ENCODE measurements at regions not wholly inside any gene's neighbourhood (a gene's known extent, or its start where the extent isn't known, plus 50 kb on each side); places are given as distances from the start of the nearest gene placed in this dataset.

DNA sequence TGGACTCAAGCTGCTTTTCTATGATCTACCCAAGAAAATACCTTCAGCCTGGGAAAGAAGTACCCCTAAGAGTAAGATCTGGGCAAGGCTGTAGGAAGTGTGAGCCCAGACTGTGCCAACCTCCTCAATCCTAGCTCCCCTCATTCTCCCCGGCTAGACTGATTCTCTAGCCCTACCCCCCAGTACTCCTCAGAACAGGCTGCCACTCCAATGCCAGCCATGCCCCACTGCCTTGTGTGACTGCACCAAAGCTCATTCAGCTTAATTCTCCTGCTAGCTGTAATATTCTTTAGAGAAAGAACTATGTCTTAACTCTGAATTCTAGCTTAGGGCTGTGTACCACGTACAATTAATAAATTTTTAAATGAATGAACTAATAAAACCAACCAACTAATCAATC is 92.6 kb upstream of the AKIP1 start:
- intact Hi-C loops (cut with DNase I), result loop anchor here in 1 of 2 donors (10.0 kb wide), 1 partner anchor 146 kb away; the partner anchor contains the start of gene TMEM9B
- DNase-seq (no peak), ATAC-seq (no peak)
- Histone ChIP-seq H3K9me3 (no peaks in the 10 kb centered on the region), H3K4me1 (peaks cover 4% of the 10 kb centered on the region), H3K27me3 (ENCODE audit: insufficient read depth in 3 of 3, low read length in 2 of 3) (no peaks in the 10 kb centered on the region), H3K4me3 (no peak overlapping the region), H3K36me3 (ENCODE audit: insufficient read depth in 1 of 2, low read depth in 1 of 2) (no peaks in the 10 kb centered on the region), H3K27ac (no peak overlapping the region)
- TF ChIP-seq, protein P1, sequence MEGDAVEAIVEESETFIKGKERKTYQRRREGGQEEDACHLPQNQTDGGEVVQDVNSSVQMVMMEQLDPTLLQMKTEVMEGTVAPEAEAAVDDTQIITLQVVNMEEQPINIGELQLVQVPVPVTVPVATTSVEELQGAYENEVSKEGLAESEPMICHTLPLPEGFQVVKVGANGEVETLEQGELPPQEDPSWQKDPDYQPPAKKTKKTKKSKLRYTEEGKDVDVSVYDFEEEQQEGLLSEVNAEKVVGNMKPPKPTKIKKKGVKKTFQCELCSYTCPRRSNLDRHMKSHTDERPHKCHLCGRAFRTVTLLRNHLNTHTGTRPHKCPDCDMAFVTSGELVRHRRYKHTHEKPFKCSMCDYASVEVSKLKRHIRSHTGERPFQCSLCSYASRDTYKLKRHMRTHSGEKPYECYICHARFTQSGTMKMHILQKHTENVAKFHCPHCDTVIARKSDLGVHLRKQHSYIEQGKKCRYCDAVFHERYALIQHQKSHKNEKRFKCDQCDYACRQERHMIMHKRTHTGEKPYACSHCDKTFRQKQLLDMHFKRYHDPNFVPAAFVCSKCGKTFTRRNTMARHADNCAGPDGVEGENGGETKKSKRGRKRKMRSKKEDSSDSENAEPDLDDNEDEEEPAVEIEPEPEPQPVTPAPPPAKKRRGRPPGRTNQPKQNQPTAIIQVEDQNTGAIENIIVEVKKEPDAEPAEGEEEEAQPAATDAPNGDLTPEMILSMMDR (IDR thresholded peaks at IDR 0.05), result no peak
- WGBS, 3 donors, result 91 to 97% (median 95%) methylated on average over 2 of the region's 2 CpGs

DNA sequence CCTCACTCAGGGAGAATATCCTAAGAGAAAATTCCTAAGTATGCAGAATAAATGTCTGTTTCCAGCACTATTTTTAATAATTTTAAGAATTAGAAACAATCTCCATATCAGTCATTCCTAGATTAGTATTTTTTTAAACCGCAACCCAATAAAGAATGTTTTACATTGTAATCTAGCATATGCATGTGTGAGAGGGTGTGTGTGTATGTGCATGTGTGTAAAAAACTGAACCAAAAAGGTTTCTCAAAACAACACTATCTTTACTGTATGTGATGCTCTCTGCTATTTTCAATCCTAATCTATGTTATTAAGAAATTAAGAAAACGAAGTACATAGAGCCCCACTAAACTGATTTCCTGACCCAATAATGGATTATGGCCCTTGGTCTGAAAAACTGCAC is 90.6 kb upstream of the AKIP1 start:
- Histone ChIP-seq H3K4me1 (no peaks in the 10 kb centered on the region), H3K27ac (no peak overlapping the region), H3K27me3 (ENCODE audit: insufficient read depth in 3 of 3, low read length in 2 of 3) (no peaks in the 10 kb centered on the region), H3K36me3 (ENCODE audit: insufficient read depth in 1 of 2, low read depth in 1 of 2) (no peaks in the 10 kb centered on the region), H3K4me3 (no peak overlapping the region), H3K9me3 (no peaks in the 10 kb centered on the region)
- ATAC-seq, result no peak
- 49 to 76% (median 50%) methylated on average over 2 of the region's 2 CpGs for WGBS, 3 donors
- TF ChIP-seq, protein P1 (IDR thresholded peaks at IDR 0.05), result no peak
- intact Hi-C loops (cut with DNase I), result no loop called here
- no peak for DNase-seq

DNA sequence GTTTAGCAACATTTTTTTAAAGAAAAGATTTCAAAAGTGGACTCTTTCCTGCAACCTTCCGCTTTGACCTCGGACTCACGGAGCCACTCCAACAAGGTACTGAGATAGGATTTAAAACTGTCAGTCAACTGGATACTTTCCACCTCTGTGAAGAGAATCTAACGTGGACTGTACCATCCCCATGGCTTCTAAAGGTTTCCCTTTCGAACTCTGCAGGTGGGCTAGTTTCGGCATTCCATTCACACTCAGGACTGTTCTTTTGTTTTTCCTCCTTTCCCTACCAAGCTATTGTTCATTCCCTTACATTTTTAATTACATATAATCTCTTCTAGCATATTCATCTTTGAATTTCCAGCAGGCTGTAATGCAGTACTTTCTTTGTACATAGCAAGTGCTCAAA is 88.5 kb upstream of the AKIP1 start:
- Histone ChIP-seq H3K4me3 (no peak overlapping the region), H3K36me3 (ENCODE audit: insufficient read depth in 1 of 2, low read depth in 1 of 2) (no peaks in the 10 kb centered on the region), H3K9me3 (no peaks in the 10 kb centered on the region), H3K27me3 (ENCODE audit: insufficient read depth in 3 of 3, low read length in 2 of 3) (no peaks in the 10 kb centered on the region), H3K27ac (no peak overlapping the region), H3K4me1 (no peaks in the 10 kb centered on the region)
- WGBS, 3 donors, result 78 to 80% (median 79%) methylated on average over 6 of the region's 6 CpGs
- intact Hi-C loops (cut with DNase I), result no loop called here
- ATAC-seq, result no peak
- TF ChIP-seq, protein P1 (IDR thresholded peaks at IDR 0.05), result no peak
- DNase-seq, result no peak

DNA sequence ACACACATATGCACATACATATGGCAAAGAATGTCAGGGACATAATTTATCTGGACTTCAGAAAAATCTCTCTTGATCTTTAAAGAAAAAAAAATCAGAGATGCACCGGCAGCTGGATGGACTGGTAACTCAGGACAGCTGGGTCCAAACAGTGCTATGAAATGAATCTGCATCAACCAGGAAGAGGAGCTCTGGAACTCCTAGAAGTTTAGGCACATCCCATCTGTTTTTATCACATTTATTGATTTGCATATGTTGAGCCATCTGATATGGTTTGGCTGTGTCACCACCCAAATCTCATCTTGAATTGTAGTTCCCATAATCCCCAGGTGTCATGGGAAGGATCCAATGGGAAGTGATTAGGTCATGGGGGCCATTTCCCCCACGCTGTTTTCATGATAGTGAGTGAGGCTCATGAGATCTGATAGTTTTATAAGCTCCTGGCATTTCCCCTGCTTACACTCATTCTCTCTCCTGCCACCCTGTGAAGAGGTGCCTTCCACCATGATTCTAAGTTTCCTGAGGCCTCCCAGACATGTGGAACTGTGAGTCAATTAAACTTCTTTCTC is 87.7 kb upstream of the AKIP1 start:
- TF ChIP-seq, protein P1 (IDR thresholded peaks at IDR 0.05), result no peak
- no peak for ATAC-seq
- WGBS, 3 donors, result 54 to 76% (median 62%) methylated on average over 2 of the region's 2 CpGs
- Histone ChIP-seq H3K27ac (no peak overlapping the region), H3K4me1 (no peaks in the 10 kb centered on the region), H3K9me3 (no peaks in the 10 kb centered on the region), H3K36me3 (ENCODE audit: insufficient read depth in 1 of 2, low read depth in 1 of 2) (no peaks in the 10 kb centered on the region), H3K4me3 (no peak overlapping the region), H3K27me3 (ENCODE audit: insufficient read depth in 3 of 3, low read length in 2 of 3) (no peaks in the 10 kb centered on the region)
- intact Hi-C loops (cut with DNase I), result no loop called here
- no peak for DNase-seq

DNA sequence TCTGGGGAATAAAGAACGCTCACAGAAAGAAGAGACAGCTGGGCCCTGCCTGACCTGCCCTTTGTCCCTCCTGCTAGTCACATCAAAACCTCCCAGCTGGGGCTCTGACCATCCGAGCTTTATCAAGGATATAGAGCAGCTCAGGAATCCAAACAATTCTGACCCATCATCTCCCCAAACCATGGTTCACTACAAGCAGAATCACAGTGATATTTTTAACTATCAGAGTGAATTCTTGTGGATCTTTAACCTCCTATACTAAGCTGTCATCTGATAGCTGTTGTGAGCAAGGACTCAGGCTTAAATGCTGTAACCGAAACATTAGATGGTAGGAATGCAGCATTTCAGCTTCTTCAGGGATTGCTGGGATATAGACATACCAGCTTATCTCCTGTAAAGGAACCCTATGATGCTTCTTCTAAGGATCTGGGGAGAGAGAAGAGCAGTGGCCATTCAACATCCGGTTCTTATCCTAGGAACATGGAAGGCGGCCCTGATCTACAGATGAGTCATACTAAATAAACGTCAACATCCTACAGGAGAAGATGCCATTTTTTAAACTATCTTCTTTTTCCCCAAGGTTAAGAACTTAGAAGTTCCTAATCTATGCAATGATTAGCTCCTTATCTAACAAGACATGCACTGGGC is 84.7 kb upstream of the AKIP1 start:
- Histone ChIP-seq H3K4me1 (no peaks in the 10 kb centered on the region), H3K36me3 (ENCODE audit: insufficient read depth in 1 of 2, low read depth in 1 of 2) (no peaks in the 10 kb centered on the region), H3K27me3 (ENCODE audit: insufficient read depth in 3 of 3, low read length in 2 of 3) (no peaks in the 10 kb centered on the region), H3K4me3 (no peak overlapping the region), H3K27ac (peak overlapping the region; percentile 16), H3K9me3 (no peaks in the 10 kb centered on the region)
- intact Hi-C loops (cut with DNase I), result no loop called here
- DNase-seq (no peak), ATAC-seq (no peak)
- WGBS, 3 donors, result 56 to 62% (median 59%) methylated on average over 6 of the region's 6 CpGs
- TF ChIP-seq, protein P1 (IDR thresholded peaks at IDR 0.05), result no peak

Data from psoas muscle (tissue), 7 donors.